HCT116 (cell line): ENCODE measurements at regions not wholly inside any gene's neighbourhood (a gene's known extent, or its start where the extent isn't known, plus 50 kb on each side); places are given as distances from the start of the nearest gene placed in this dataset.

Experiments
- ATAC-seq: fragments of 200-7000 bp; cut with Tn5 transposase; 2 replicates; pipeline ENCODE4 v1.9.1; 2020; ENCODE audit warnings: mild to moderate bottlenecking, moderate library complexity
- BruUV-seq: library from RNA; stranded (reverse); fragments of 400-500 nt; replicated peaks from 2 replicates; lab custom pipeline; 2021; lab: Mats Ljungman, UMichigan
- CTCF ChIA-PET: fragments of 300-600 bp; sonication (Branson Sonifier 250); formaldehyde crosslinking; loops from one replicate; lab custom pipeline; 2021; ENCODE audit warnings: antibody characterized with exemption; lab: Charles Lee
- POLR2A ChIA-PET: fragments of 300-600, 350-600 bp; sonication (Branson Sonifier 250); formaldehyde crosslinking; loops from one replicate; lab custom pipeline; 2021; ENCODE audit warnings: antibody characterized with exemption; lab: Charles Lee
- RAD21 ChIA-PET, 2 experiments: fragments of 300-600 bp; sonication (Branson Sonifier 250); formaldehyde crosslinking; loops; one replicate each; lab custom pipeline; 2023; ENCODE audit warnings: low total read pairs in 2 of 2; ENCODE audit not compliant: uncharacterized antibody in 2 of 2, unreplicated experiment in 2 of 2, low non-redundant PET in 1 of 2; lab: Charles Lee
- DNase-seq: peaks from one replicate; pipeline ENCODE4 v3.0.0-alpha.2; 2010; ENCODE audit warnings: low read depth, low spot score
- H2AFZ ChIP-seq: fragments of 200-600 bp; shearing (Covaris generic), sonication (generic); 2 replicates; pipeline ENCODE4 v1.6.1; 2017; ENCODE audit warnings: low read depth, mixed run types, mixed read lengths, antibody characterized with exemption, low read length; ENCODE audit not compliant: poor library complexity, severe bottlenecking
- H3K27ac ChIP-seq: 2 replicates; pipeline ENCODE4 v1.5.1; 2012; ENCODE audit warnings: low read depth, low read length
- H3K27me3 ChIP-seq: fragments of 200-600 bp; sonication (generic); 2 replicates; pipeline ENCODE4 v1.6.1; 2016; ENCODE audit warnings: mixed run types, low read length, mixed read lengths; ENCODE audit not compliant: insufficient read depth
- H3K36me3 ChIP-seq, 2 experiments: fragments of 200-500 bp in 1 of 2; fragments of 200-600 bp in 1 of 2; sonication (Bioruptor generic) in 1 of 2; sonication (generic) in 1 of 2; 2 replicates each; pipeline versions ENCODE4 v1.5.1 to v1.6.1; 2014 to 2016; ENCODE audit warnings: low read length in 2 of 2, inconsistent platforms in 1 of 2, mixed read lengths in 1 of 2, mixed run types in 1 of 2; ENCODE audit not compliant: insufficient read depth in 2 of 2, control insufficient read depth in 1 of 2
- H3K4me1 ChIP-seq, 2 experiments: fragments of 200-600 bp in 1 of 2; sonication (generic) in 1 of 2; 2 replicates each; pipeline versions ENCODE4 v1.5.1 to v1.6.1; 2012 to 2017; ENCODE audit warnings: low read length in 2 of 2, inconsistent platforms in 1 of 2, mild to moderate bottlenecking in 1 of 2, mixed read lengths in 1 of 2, mixed run types in 1 of 2, moderate library complexity in 1 of 2; ENCODE audit not compliant: insufficient read depth in 2 of 2, control insufficient read depth in 1 of 2
- H3K4me2 ChIP-seq: fragments of 200-600 bp; sonication (generic); 2 replicates; pipeline ENCODE4 v1.6.1; 2017; ENCODE audit warnings: mixed run types, low read length, mixed read lengths
- H3K4me3 ChIP-seq, 2 experiments: fragments of 200-600 bp in 1 of 2; sonication (generic) in 1 of 2; replicated peaks in 1 of 2; 2 replicates each; pipeline ENCODE4 v1.5.1; 2011 to 2016; ENCODE audit warnings: low read length in 2 of 2, control low read depth in 1 of 2, low read depth in 1 of 2, mild to moderate bottlenecking in 1 of 2, mixed read lengths in 1 of 2, mixed run types in 1 of 2
- H3K79me2 ChIP-seq: fragments of 200-600 bp; sonication (generic); 2 replicates; pipeline ENCODE4 v1.6.1; 2017; ENCODE audit warnings: mild to moderate bottlenecking, mixed run types, low read length, moderate library complexity, mixed read lengths; ENCODE audit not compliant: insufficient read depth
- H3K9ac ChIP-seq: fragments of 200-600 bp; sonication (generic); 2 replicates; pipeline ENCODE4 v1.6.1; 2016; ENCODE audit warnings: low read length, mixed read lengths
- H3K9me2 ChIP-seq: fragments of 200-600 bp; sonication (generic), shearing (Covaris generic); 2 replicates; pipeline ENCODE4 v1.6.1; 2017; ENCODE audit warnings: mixed run types, mild to moderate bottlenecking, moderate library complexity; ENCODE audit not compliant: insufficient read depth
- H3K9me3 ChIP-seq, 2 experiments: fragments of 200-500 bp in 1 of 2; fragments of 200-600 bp in 1 of 2; sonication (Bioruptor generic) in 1 of 2; sonication (generic) in 1 of 2; 2 replicates each; pipeline ENCODE4 v1.6.1; 2014 to 2017; ENCODE audit warnings: low read length in 2 of 2, mixed read lengths in 2 of 2, inconsistent platforms in 1 of 2, low read depth in 1 of 2, mild to moderate bottlenecking in 1 of 2, mixed run types in 1 of 2, moderate library complexity in 1 of 2; ENCODE audit not compliant: control insufficient read depth in 1 of 2, insufficient read depth in 1 of 2
- H4K20me1 ChIP-seq: fragments of 200-600 bp; sonication (generic), shearing (Covaris generic); 2 replicates; pipeline ENCODE4 v1.6.1; 2017; ENCODE audit warnings: mixed run types, mild to moderate bottlenecking, moderate library complexity; ENCODE audit not compliant: insufficient read depth
- CEBPB ChIP-seq: IDR thresholded peaks from 2 replicates; pipeline ENCODE4 v1.6.1; 2012; ENCODE audit warnings: low read depth
- EGR1 ChIP-seq: IDR thresholded peaks from 2 replicates; pipeline ENCODE4 v1.6.1; 2012; ENCODE audit warnings: low read depth
- ELF1 ChIP-seq: IDR thresholded peaks from 2 replicates; pipeline ENCODE4 v1.6.1; 2012; ENCODE audit warnings: low read depth, borderline replicate concordance
- EZH2 ChIP-seq: fragments of 200-600 bp; sonication (generic); IDR thresholded peaks from 2 replicates; pipeline ENCODE4 v1.6.1; 2017; ENCODE audit warnings: antibody characterized with exemption, mixed run types
- EZH2phosphoT487 ChIP-seq: fragments of 200-600 bp; IDR thresholded peaks from 2 replicates; pipeline ENCODE4 v1.6.1; 2018; ENCODE audit warnings: antibody characterized with exemption, borderline replicate concordance
- FOSL1 ChIP-seq: IDR thresholded peaks from 2 replicates; pipeline ENCODE4 v1.6.1; 2012; ENCODE audit warnings: low read depth
- JUND ChIP-seq: IDR thresholded peaks from 2 replicates; pipeline ENCODE4 v1.6.1; 2012
- MAX ChIP-seq: IDR thresholded peaks from 2 replicates; pipeline ENCODE4 v1.6.1; 2012
- POLR2A ChIP-seq: IDR thresholded peaks from 2 replicates; pipeline ENCODE4 v1.7.0; 2011; ENCODE audit warnings: borderline replicate concordance; ENCODE audit not compliant: insufficient read depth, insufficient read length; ENCODE audit errors: extremely low read depth
- POLR2AphosphoS5 ChIP-seq: IDR thresholded peaks from 2 replicates; pipeline ENCODE4 v1.6.1; 2011; ENCODE audit warnings: mild to moderate bottlenecking, low read depth, low read length, moderate library complexity
- SIN3A ChIP-seq: IDR thresholded peaks from 2 replicates; pipeline ENCODE4 v1.6.1; 2012; ENCODE audit warnings: low read depth
- SP1 ChIP-seq: IDR thresholded peaks from 2 replicates; pipeline ENCODE4 v1.6.1; 2012; ENCODE audit warnings: low read depth
- SRF ChIP-seq: IDR thresholded peaks from 2 replicates; pipeline ENCODE4 v1.6.1; 2012; ENCODE audit warnings: low read depth
- YY1 ChIP-seq: IDR thresholded peaks from 2 replicates; pipeline ENCODE4 v1.6.1; 2011; ENCODE audit warnings: low read length, low read depth, moderate library complexity, mild to moderate bottlenecking; ENCODE audit not compliant: insufficient replicate concordance; ENCODE audit errors: extremely low read depth
- ZBTB33 ChIP-seq: IDR thresholded peaks from 2 replicates; pipeline ENCODE4 v1.6.1; 2011; ENCODE audit warnings: mild to moderate bottlenecking, low read length, moderate library complexity; ENCODE audit not compliant: insufficient replicate concordance; ENCODE audit errors: extremely low read depth
- ZFX ChIP-seq: fragments of 450-650 bp; IDR thresholded peaks from 2 replicates; pipeline ENCODE4 v1.6.1; 2017
- ZNF274 ChIP-seq: fragments of 200-500 bp; sonication (Bioruptor generic); IDR thresholded peaks from 2 replicates; pipeline ENCODE4 v1.6.1; 2014; ENCODE audit warnings: mild to moderate bottlenecking, low read depth, low read length, inconsistent platforms
- intact Hi-C: fragments of 100-400 bp; cut with micrococcal nuclease; formaldehyde crosslinking; loops from 2 replicates; pipeline ENCODE4 v1.10.0; 2022
- TF ChIP-seq, protein P1 (sequence below): IDR thresholded peaks from 2 replicates; pipeline ENCODE4 v1.6.1; 2012
- TF ChIP-seq, protein P2 (sequence below), 3 experiments: fragments of 200-600 bp in 1 of 3; sonication (generic) in 1 of 3; IDR thresholded peaks in 2 of 3; conservative IDR thresholded peaks in 1 of 3; 2 replicates each; pipeline ENCODE4 v1.5.1; 2012 to 2017; ENCODE audit warnings: low read depth in 2 of 3, low read length in 2 of 3, antibody characterized with exemption in 1 of 3, borderline replicate concordance in 1 of 3, control low read depth in 1 of 3, mild to moderate bottlenecking in 1 of 3, mixed read lengths in 1 of 3, mixed run types in 1 of 3, moderate library complexity in 1 of 3; ENCODE audit not compliant: insufficient read depth in 1 of 3

DNA sequence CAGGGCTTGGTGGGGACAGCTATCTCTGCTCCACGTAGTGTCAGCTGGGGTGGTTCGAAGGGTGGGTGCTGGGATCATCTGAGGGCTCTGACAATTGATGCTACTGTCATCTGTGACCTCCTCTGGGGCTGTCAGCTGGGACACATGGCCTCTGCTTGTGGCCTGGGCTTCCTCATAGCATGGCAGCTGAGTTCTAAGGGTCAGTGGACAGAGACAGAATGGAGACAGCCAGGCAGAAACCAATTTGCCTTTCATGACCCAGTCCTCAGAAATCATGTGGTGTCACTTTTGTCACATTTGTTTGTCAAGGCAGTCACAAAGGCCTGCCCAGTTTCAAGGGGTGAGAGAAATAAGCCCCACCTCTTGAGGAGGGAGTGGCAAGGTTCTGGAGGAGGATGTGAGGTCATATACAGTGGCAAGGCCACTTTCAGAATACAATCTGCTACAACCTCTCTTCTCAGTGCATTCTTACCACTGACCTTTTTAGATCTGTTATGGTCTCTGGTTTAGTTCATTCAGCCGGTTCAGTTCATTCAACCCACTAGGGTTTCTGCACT lies 103.6 kb upstream of the BCOR start:
- H3K4me2 ChIP-seq, result no peak overlapping the region
- DNase-seq, result no peak
- TF ChIP-seq SIN3A, result no peak
- TF ChIP-seq POLR2A, result no peak
- TF ChIP-seq JUND, result no peak
- TF ChIP-seq FOSL1, result no peak
- TF ChIP-seq CEBPB, result no peak
- TF ChIP-seq EZH2phosphoT487, result no peak
- no peak for TF ChIP-seq EZH2
- TF ChIP-seq ZNF274, result no peak
- no peak for TF ChIP-seq ELF1
- TF ChIP-seq ZBTB33, result no peak
- no peak for TF ChIP-seq YY1
- TF ChIP-seq SRF, result no peak
- no peak for TF ChIP-seq POLR2AphosphoS5
- TF ChIP-seq, protein P1, sequence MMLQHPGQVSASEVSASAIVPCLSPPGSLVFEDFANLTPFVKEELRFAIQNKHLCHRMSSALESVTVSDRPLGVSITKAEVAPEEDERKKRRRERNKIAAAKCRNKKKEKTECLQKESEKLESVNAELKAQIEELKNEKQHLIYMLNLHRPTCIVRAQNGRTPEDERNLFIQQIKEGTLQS, result no peak
- no peak for TF ChIP-seq EGR1
- TF ChIP-seq, protein P2, sequence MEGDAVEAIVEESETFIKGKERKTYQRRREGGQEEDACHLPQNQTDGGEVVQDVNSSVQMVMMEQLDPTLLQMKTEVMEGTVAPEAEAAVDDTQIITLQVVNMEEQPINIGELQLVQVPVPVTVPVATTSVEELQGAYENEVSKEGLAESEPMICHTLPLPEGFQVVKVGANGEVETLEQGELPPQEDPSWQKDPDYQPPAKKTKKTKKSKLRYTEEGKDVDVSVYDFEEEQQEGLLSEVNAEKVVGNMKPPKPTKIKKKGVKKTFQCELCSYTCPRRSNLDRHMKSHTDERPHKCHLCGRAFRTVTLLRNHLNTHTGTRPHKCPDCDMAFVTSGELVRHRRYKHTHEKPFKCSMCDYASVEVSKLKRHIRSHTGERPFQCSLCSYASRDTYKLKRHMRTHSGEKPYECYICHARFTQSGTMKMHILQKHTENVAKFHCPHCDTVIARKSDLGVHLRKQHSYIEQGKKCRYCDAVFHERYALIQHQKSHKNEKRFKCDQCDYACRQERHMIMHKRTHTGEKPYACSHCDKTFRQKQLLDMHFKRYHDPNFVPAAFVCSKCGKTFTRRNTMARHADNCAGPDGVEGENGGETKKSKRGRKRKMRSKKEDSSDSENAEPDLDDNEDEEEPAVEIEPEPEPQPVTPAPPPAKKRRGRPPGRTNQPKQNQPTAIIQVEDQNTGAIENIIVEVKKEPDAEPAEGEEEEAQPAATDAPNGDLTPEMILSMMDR (IDR thresholded peaks at IDR 0.05 in 2 of 3, conservative IDR thresholded peaks at IDR 0.05 in 1 of 3; ENCODE audit: borderline replicate concordance in 1 of 3, insufficient read depth in 1 of 3, low read depth in 2 of 3, low read length in 2 of 3), result no peak
- no peak for TF ChIP-seq MAX
- no peak for TF ChIP-seq ZFX
- TF ChIP-seq SP1, result no peak
- TF ChIP-seq, all 23 proteins: peak for 0
- Histone ChIP-seq H4K20me1 (no peaks in the 10 kb centered on the region), H3K27me3 (no peaks in the 10 kb centered on the region), H3K4me1 (no peaks in the 10 kb centered on the region), H3K27ac (no peak overlapping the region), H3K36me3 (no peaks in the 10 kb centered on the region), H3K9me3 (no peaks in the 10 kb centered on the region), H3K79me2 (no peaks in the 10 kb centered on the region), H3K9me2 (no peaks in the 10 kb centered on the region), H3K9ac (no peak overlapping the region), H2AFZ (no peak overlapping the region), H3K4me3 (no peak overlapping the region)
- POLR2A ChIA-PET, result no interaction called here
- intact Hi-C loops, result no loop called here
- CTCF ChIA-PET, result no interaction called here
- no TSS peak for BruUV-seq
- no peak for ATAC-seq
- RAD21 ChIA-PET, result no interaction called here
